IMR-90 (cell line): ENCODE measurements at regions not wholly inside any gene's neighbourhood (a gene's known extent, or its start where the extent isn't known, plus 50 kb on each side); places are given as distances from the start of the nearest gene placed in this dataset.

Experiments
- CEBPB ChIP-seq: IDR thresholded peaks from 2 replicates; pipeline ENCODE4 v1.6.1; 2012; ENCODE audit warnings: low read depth, low read length, improper control_type of control experiment
- MAFK ChIP-seq: IDR thresholded peaks from 2 replicates; pipeline ENCODE4 v1.6.1; 2012; ENCODE audit warnings: low read depth, low read length, improper control_type of control experiment
- MXI1 ChIP-seq: IDR thresholded peaks from 2 replicates; pipeline ENCODE4 v1.6.1; 2012; ENCODE audit warnings: low read depth, mild to moderate bottlenecking, low read length, moderate library complexity, borderline replicate concordance
- POLR2A ChIP-seq: IDR thresholded peaks from 2 replicates; pipeline ENCODE4 v1.6.1; 2012; ENCODE audit warnings: mild to moderate bottlenecking, low read depth, low read length
- RCOR1 ChIP-seq: IDR thresholded peaks from 2 replicates; pipeline ENCODE4 v1.6.1; 2012; ENCODE audit warnings: mild to moderate bottlenecking, low read length, improper control_type of control experiment; ENCODE audit not compliant: insufficient replicate concordance
- RFX5 ChIP-seq: IDR thresholded peaks from 2 replicates; pipeline ENCODE4 v1.8.0; 2012; ENCODE audit warnings: low read depth, mild to moderate bottlenecking, low read length, moderate library complexity
- SMC3 ChIP-seq: fragments of 150-350 bp; IDR thresholded peaks from 2 replicates; pipeline ENCODE4 v1.6.1; 2016; ENCODE audit warnings: low read depth, mild to moderate bottlenecking, antibody characterized with exemption, low read length, moderate library complexity
- TF ChIP-seq, protein P1 (sequence below): conservative IDR thresholded peaks from 2 replicates; pipeline ENCODE4 v1.5.1; 2012; ENCODE audit warnings: mild to moderate bottlenecking, low read depth, low read length, improper control_type of control experiment
- TF ChIP-seq, protein P2 (sequence below): fragments of 150-350 bp; IDR thresholded peaks from 2 replicates; pipeline ENCODE4 v1.6.1; 2017; ENCODE audit warnings: mild to moderate bottlenecking, antibody characterized with exemption, low read length, low read depth
- TF ChIP-seq, protein P3 (sequence below): fragments of 150-350 bp; IDR thresholded peaks from 2 replicates; pipeline ENCODE4 v1.6.1; 2016; ENCODE audit warnings: low read depth, mild to moderate bottlenecking, low read length, moderate library complexity, borderline replicate concordance

DNA sequence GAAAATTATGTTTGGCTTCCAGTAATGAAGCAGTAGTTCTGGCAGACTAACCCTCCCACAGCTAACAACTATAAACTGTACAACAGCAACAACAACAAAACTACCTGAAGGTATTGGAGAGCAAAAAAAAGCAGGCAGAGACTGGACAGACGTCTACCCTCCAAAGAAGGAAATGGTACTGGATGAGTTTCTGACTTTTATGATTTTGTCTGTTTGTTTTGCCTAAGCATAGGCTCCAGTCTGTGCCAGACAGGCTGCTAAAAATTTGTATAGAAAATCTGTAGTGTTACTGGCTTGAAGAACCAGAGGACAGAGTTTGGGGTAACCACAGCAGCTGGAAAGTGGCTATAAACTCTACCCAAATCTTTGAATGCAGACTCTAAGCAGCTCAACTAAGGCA, 131.3 kb downstream of the SLC25A47 start:
- TF ChIP-seq, protein P1, sequence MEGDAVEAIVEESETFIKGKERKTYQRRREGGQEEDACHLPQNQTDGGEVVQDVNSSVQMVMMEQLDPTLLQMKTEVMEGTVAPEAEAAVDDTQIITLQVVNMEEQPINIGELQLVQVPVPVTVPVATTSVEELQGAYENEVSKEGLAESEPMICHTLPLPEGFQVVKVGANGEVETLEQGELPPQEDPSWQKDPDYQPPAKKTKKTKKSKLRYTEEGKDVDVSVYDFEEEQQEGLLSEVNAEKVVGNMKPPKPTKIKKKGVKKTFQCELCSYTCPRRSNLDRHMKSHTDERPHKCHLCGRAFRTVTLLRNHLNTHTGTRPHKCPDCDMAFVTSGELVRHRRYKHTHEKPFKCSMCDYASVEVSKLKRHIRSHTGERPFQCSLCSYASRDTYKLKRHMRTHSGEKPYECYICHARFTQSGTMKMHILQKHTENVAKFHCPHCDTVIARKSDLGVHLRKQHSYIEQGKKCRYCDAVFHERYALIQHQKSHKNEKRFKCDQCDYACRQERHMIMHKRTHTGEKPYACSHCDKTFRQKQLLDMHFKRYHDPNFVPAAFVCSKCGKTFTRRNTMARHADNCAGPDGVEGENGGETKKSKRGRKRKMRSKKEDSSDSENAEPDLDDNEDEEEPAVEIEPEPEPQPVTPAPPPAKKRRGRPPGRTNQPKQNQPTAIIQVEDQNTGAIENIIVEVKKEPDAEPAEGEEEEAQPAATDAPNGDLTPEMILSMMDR: no peak
- TF ChIP-seq RCOR1 (no peak), CEBPB (no peak), POLR2A (no peak), RFX5 (no peak), MXI1 (no peak), SMC3 (no peak), MAFK (no peak)
- TF ChIP-seq, protein P2, sequence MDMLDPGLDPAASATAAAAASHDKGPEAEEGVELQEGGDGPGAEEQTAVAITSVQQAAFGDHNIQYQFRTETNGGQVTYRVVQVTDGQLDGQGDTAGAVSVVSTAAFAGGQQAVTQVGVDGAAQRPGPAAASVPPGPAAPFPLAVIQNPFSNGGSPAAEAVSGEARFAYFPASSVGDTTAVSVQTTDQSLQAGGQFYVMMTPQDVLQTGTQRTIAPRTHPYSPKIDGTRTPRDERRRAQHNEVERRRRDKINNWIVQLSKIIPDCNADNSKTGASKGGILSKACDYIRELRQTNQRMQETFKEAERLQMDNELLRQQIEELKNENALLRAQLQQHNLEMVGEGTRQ: no peak
- TF ChIP-seq, protein P3, sequence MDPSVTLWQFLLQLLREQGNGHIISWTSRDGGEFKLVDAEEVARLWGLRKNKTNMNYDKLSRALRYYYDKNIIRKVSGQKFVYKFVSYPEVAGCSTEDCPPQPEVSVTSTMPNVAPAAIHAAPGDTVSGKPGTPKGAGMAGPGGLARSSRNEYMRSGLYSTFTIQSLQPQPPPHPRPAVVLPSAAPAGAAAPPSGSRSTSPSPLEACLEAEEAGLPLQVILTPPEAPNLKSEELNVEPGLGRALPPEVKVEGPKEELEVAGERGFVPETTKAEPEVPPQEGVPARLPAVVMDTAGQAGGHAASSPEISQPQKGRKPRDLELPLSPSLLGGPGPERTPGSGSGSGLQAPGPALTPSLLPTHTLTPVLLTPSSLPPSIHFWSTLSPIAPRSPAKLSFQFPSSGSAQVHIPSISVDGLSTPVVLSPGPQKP: no peak
